ENCODE measurements at regions not wholly inside any gene's neighbourhood (a gene's known extent, or its start where the extent isn't known, plus 50 kb on each side); places are given as distances from the start of the nearest gene placed in this dataset.
"Not testable (repeated sequence)": the region's sequence is repeated elsewhere in the genome, so short reads cannot be mapped to it uniquely, and the experiment has no call there.

- H3K27me3 ChIP-seq (ENCODE audit: control insufficient read depth, insufficient read depth, low read length): no peaks in the 10 kb centered on the region
- no peak for TF ChIP-seq CTCF (IDR thresholded peaks at IDR 0.05; ENCODE audit: borderline replicate concordance, extremely low read depth, insufficient read depth)
- no peak for FAIRE-seq
- H3K4me1 ChIP-seq (ENCODE audit: control insufficient read depth in 2 of 3, insufficient read depth in 2 of 3, low read depth in 1 of 3, low read length in 3 of 3): no peaks in the 10 kb centered on the region
- no peak overlapping the region for H3K9ac ChIP-seq (ENCODE audit: low read length in 3 of 3)
- intact Hi-C loops (cut with DNase I): no loop called here
- H3K4me3 ChIP-seq (ENCODE audit: low read length in 3 of 3): no peak overlapping the region
- DNase-seq: no peak
- no peaks in the 10 kb centered on the region for H3K36me3 ChIP-seq (ENCODE audit: control insufficient read depth in 2 of 3, insufficient read depth in 3 of 3, low read length in 3 of 3)
- no peaks in the 10 kb centered on the region for H3K9me3 ChIP-seq (ENCODE audit: control insufficient read depth in 2 of 3, insufficient read depth in 1 of 3, low read length in 3 of 3)
- H3K27ac ChIP-seq (ENCODE audit: low read depth in 2 of 2, low read length in 2 of 2): no peak overlapping the region
These were observed 1290.8 kb upstream of the PABPC4L start for GRCh38 chr4:135492439-135492838.

- Histone ChIP-seq H3K4me3 (ENCODE audit: low read length in 3 of 3) (no peak overlapping the region), H3K27me3 (ENCODE audit: control insufficient read depth, insufficient read depth, low read length) (no peaks in the 10 kb centered on the region), H3K36me3 (ENCODE audit: control insufficient read depth in 2 of 3, insufficient read depth in 3 of 3, low read length in 3 of 3) (no peaks in the 10 kb centered on the region), H3K9ac (ENCODE audit: low read length in 3 of 3) (no peak overlapping the region), H3K27ac (ENCODE audit: low read depth in 2 of 2, low read length in 2 of 2) (no peak overlapping the region), H3K4me1 (ENCODE audit: control insufficient read depth in 2 of 3, insufficient read depth in 2 of 3, low read depth in 1 of 3, low read length in 3 of 3) (no peaks in the 10 kb centered on the region), H3K9me3 (ENCODE audit: control insufficient read depth in 2 of 3, insufficient read depth in 1 of 3, low read length in 3 of 3) (no peaks in the 10 kb centered on the region)
- no peak for TF ChIP-seq CTCF (IDR thresholded peaks at IDR 0.05; ENCODE audit: borderline replicate concordance, extremely low read depth, insufficient read depth)
- intact Hi-C loops (cut with DNase I): no loop called here
- DNase-seq (no peak), FAIRE-seq (no peak)
These were observed 1283.8 kb upstream of the PABPC4L start for GRCh38 chr4:135485371-135485770.

- no peak for TF ChIP-seq CTCF (IDR thresholded peaks at IDR 0.05; ENCODE audit: borderline replicate concordance, extremely low read depth, insufficient read depth)
- H3K4me1 ChIP-seq (ENCODE audit: control insufficient read depth in 2 of 3, insufficient read depth in 2 of 3, low read depth in 1 of 3, low read length in 3 of 3): no peaks in the 10 kb centered on the region
- H3K4me3 ChIP-seq (ENCODE audit: low read length in 3 of 3): no peak overlapping the region
- no peaks in the 10 kb centered on the region for H3K27me3 ChIP-seq (ENCODE audit: control insufficient read depth, insufficient read depth, low read length)
- H3K36me3 ChIP-seq (ENCODE audit: control insufficient read depth in 2 of 3, insufficient read depth in 3 of 3, low read length in 3 of 3): no peaks in the 10 kb centered on the region
- H3K9me3 ChIP-seq (ENCODE audit: control insufficient read depth in 2 of 3, insufficient read depth in 1 of 3, low read length in 3 of 3): no peaks in the 10 kb centered on the region
- DNase-seq (no peak), FAIRE-seq (no peak)
- no peak overlapping the region for H3K27ac ChIP-seq (ENCODE audit: low read depth in 2 of 2, low read length in 2 of 2)
- intact Hi-C loops (cut with DNase I): no loop called here
- no peak overlapping the region for H3K9ac ChIP-seq (ENCODE audit: low read length in 3 of 3)
These were observed 1274.7 kb upstream of the PABPC4L start for GRCh38 chr4:135476272-135476671.

GRCh38 chr4:135464311-135464710, 1262.7 kb upstream of the PABPC4L start:
- Histone ChIP-seq H3K36me3 (ENCODE audit: control insufficient read depth in 2 of 3, insufficient read depth in 3 of 3, low read length in 3 of 3) (no peaks in the 10 kb centered on the region), H3K9ac (ENCODE audit: low read length in 3 of 3) (no peak overlapping the region), H3K4me1 (ENCODE audit: control insufficient read depth in 2 of 3, insufficient read depth in 2 of 3, low read depth in 1 of 3, low read length in 3 of 3) (no peaks in the 10 kb centered on the region), H3K27me3 (ENCODE audit: control insufficient read depth, insufficient read depth, low read length) (no peaks in the 10 kb centered on the region), H3K9me3 (ENCODE audit: control insufficient read depth in 2 of 3, insufficient read depth in 1 of 3, low read length in 3 of 3) (no peaks in the 10 kb centered on the region), H3K4me3 (ENCODE audit: low read length in 3 of 3) (no peak overlapping the region), H3K27ac (ENCODE audit: low read depth in 2 of 2, low read length in 2 of 2) (no peak overlapping the region)
- intact Hi-C loops (cut with DNase I): no loop called here
- FAIRE-seq (no peak), DNase-seq (no peak)
- TF ChIP-seq CTCF (IDR thresholded peaks at IDR 0.05; ENCODE audit: borderline replicate concordance, extremely low read depth, insufficient read depth): no peak

GRCh38 chr4:135447598-135447997, 1246.0 kb upstream of the PABPC4L start:
- FAIRE-seq; H3K36me3 ChIP-seq (ENCODE audit: control insufficient read depth in 2 of 3, insufficient read depth in 3 of 3, low read length in 3 of 3); H3K27ac ChIP-seq (ENCODE audit: low read depth in 2 of 2, low read length in 2 of 2); intact Hi-C loops (cut with DNase I); H3K27me3 ChIP-seq (ENCODE audit: control insufficient read depth, insufficient read depth, low read length); H3K9ac ChIP-seq (ENCODE audit: low read length in 3 of 3); H3K4me1 ChIP-seq (ENCODE audit: control insufficient read depth in 2 of 3, insufficient read depth in 2 of 3, low read depth in 1 of 3, low read length in 3 of 3); H3K9me3 ChIP-seq (ENCODE audit: control insufficient read depth in 2 of 3, insufficient read depth in 1 of 3, low read length in 3 of 3); H3K4me3 ChIP-seq (ENCODE audit: low read length in 3 of 3): not testable (repeated sequence)
- peak in 1 of 5 donors; percentile 10 for DNase-seq
